ENCODE measurements at regions not wholly inside any gene's neighbourhood (a gene's known extent, or its start where the extent isn't known, plus 50 kb on each side); places are given as distances from the start of the nearest gene placed in this dataset.

DNA sequence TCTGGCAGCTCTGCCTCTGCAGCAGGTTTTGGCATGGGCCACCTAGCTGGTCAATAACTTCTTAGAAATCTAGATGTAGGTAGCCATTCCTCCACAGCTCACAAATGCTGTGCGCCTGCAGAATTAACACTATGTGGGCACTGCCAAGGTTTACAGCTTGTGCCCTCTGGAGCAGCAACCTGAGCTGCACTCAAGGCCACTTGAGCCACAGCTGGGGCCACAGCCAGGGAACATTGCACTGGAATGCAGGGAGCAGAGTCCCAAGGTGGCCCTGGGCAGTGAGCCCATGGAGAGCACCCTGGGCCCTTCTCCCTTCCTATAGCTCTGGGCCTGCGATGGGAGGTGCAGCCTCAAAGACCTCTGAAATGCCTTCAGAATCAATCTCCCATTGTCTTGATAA is 365.3 kb downstream of the SATB2 start:
- no peaks in the 10 kb centered on the region for H3K9me3 Mint-ChIP-seq (ENCODE audit: unreplicated experiment)

DNA sequence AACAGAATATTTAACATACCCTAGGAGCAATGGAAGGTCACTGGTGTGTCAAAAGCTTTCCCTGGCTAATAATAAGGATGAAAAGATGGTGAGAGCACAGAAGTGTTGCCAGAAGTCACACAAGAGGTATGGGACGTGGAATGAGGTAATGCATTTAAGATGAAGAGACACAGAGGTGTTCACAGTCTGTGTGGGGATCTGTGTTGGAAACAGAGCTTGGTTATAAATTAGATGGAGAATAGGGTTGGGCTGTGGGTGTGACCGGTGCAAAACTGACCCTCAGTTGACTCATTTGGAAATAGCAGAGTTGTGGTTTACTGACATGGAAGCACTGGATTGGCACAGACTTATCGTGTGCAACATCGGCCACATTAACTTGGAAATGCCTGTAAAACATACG is 372.5 kb downstream of the SATB2 start:
- Mint-ChIP-seq H3K4me3 (ENCODE audit: unreplicated experiment) (no peak overlapping the region), H3K36me3 (ENCODE audit: unreplicated experiment) (no peaks in the 10 kb centered on the region), H3K9me3 (ENCODE audit: unreplicated experiment) (no peaks in the 10 kb centered on the region), H3K27ac (ENCODE audit: unreplicated experiment) (no peak overlapping the region), H3K4me1 (ENCODE audit: unreplicated experiment) (no peaks in the 10 kb centered on the region), H3K27me3 (ENCODE audit: unreplicated experiment) (no peaks in the 10 kb centered on the region)
- no peak for DNase-seq (ENCODE audit: extremely low spot score, unreplicated experiment)
- TF ChIP-seq, protein P1, sequence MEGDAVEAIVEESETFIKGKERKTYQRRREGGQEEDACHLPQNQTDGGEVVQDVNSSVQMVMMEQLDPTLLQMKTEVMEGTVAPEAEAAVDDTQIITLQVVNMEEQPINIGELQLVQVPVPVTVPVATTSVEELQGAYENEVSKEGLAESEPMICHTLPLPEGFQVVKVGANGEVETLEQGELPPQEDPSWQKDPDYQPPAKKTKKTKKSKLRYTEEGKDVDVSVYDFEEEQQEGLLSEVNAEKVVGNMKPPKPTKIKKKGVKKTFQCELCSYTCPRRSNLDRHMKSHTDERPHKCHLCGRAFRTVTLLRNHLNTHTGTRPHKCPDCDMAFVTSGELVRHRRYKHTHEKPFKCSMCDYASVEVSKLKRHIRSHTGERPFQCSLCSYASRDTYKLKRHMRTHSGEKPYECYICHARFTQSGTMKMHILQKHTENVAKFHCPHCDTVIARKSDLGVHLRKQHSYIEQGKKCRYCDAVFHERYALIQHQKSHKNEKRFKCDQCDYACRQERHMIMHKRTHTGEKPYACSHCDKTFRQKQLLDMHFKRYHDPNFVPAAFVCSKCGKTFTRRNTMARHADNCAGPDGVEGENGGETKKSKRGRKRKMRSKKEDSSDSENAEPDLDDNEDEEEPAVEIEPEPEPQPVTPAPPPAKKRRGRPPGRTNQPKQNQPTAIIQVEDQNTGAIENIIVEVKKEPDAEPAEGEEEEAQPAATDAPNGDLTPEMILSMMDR (IDR thresholded peaks at IDR 0.05) = no peak

More for the DNA sequence above, 365.3 kb downstream of the SATB2 start:
- H3K27me3 Mint-ChIP-seq (ENCODE audit: unreplicated experiment) = no peaks in the 10 kb centered on the region
- H3K27ac Mint-ChIP-seq (ENCODE audit: unreplicated experiment) = no peak overlapping the region
- no peak for DNase-seq (ENCODE audit: extremely low spot score, unreplicated experiment)
- H3K4me1 Mint-ChIP-seq (ENCODE audit: unreplicated experiment) = no peaks in the 10 kb centered on the region
- H3K36me3 Mint-ChIP-seq (ENCODE audit: unreplicated experiment) = no peaks in the 10 kb centered on the region
- no peak overlapping the region for H3K4me3 Mint-ChIP-seq (ENCODE audit: unreplicated experiment)
- TF ChIP-seq, protein P1 (IDR thresholded peaks at IDR 0.05) = no peak

DNA sequence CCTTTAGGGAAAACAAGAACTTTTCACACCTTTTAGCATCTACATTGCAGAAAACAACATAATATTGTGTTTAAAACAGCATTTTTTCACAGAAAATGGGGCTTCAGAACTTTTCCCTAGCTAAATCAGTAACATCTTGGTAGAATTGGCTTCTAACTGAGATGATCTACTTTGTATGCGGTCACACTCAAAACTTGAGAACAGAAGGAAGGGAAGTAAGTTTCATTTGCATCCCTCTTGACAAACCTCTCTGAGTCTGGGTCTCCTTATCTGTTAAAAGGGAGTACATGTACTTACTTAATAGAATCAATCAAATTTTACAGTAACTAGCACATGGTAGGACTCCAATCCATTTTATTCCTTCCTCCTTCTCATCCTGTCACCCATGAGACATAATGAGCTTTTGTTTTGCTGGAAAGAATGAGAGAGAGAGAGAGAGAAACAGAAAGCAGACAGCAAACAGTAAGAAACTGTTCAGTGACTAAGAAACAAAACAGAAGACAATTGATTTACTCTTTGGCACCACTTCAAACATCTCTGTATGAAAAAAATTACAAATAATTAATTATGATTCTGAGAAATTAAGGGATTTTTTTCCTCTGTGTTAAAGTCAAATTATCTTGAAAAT is 387.3 kb downstream of the SATB2 start:
- H3K9me3 Mint-ChIP-seq (ENCODE audit: unreplicated experiment) = no peaks in the 10 kb centered on the region
- no peak overlapping the region for H3K27ac Mint-ChIP-seq (ENCODE audit: unreplicated experiment)
- no peaks in the 10 kb centered on the region for H3K4me1 Mint-ChIP-seq (ENCODE audit: unreplicated experiment)
- no peak for DNase-seq (ENCODE audit: extremely low spot score, unreplicated experiment)
- TF ChIP-seq, protein P1 (IDR thresholded peaks at IDR 0.05) = no peak
- H3K4me3 Mint-ChIP-seq (ENCODE audit: unreplicated experiment) = no peak overlapping the region
- no peaks in the 10 kb centered on the region for H3K36me3 Mint-ChIP-seq (ENCODE audit: unreplicated experiment)
- no peaks in the 10 kb centered on the region for H3K27me3 Mint-ChIP-seq (ENCODE audit: unreplicated experiment)

DNA sequence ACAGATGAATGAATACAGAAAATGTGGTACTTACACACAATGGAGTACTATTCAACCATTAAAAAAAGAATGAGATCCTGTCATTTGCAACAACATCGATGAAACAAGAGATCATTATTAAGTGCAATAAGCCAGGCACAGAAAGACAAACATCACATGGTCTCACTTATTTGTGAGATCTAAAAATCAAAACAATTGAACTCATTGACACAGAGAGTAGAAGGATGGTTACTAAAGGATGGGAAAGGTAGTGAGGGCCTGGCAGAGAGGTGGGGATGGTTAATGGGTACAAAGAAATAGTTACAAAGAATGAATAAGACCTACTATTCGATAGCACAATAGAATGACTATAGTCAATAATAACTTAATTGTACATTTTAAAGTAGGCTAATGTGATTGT is 393.5 kb downstream of the SATB2 start:
- no peaks in the 10 kb centered on the region for H3K36me3 Mint-ChIP-seq (ENCODE audit: unreplicated experiment)
- H3K9me3 Mint-ChIP-seq (ENCODE audit: unreplicated experiment) = peaks cover 25% of the 10 kb centered on the region
- H3K27ac Mint-ChIP-seq (ENCODE audit: unreplicated experiment) = no peak overlapping the region
- no peak overlapping the region for H3K4me3 Mint-ChIP-seq (ENCODE audit: unreplicated experiment)
- H3K4me1 Mint-ChIP-seq (ENCODE audit: unreplicated experiment) = no peaks in the 10 kb centered on the region
- H3K27me3 Mint-ChIP-seq (ENCODE audit: unreplicated experiment) = no peaks in the 10 kb centered on the region
- TF ChIP-seq, protein P1 (IDR thresholded peaks at IDR 0.05) = no peak
- no peak for DNase-seq (ENCODE audit: extremely low spot score, unreplicated experiment)

DNA sequence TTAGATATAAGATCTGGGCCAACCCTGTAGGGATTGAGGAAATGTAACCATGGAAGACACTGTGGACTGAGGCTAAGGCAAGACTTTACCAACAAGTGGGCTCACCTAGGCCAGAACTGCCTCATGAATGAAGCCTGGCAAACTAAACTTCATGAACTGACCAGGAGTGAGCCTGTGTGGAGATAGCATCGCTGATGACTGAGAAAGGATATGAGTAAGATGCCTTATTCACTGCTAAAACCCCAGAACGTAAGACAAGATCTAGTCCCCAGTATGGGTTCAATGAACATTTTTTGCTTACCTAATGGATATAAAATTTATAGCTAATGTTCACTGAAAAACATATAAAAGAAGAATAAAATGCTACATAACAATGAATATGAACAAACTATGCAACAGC is 399.8 kb downstream of the SATB2 start:
- no peaks in the 10 kb centered on the region for H3K4me1 Mint-ChIP-seq (ENCODE audit: unreplicated experiment)
- no peaks in the 10 kb centered on the region for H3K36me3 Mint-ChIP-seq (ENCODE audit: unreplicated experiment)
- TF ChIP-seq, protein P1 (IDR thresholded peaks at IDR 0.05) = no peak
- no peaks in the 10 kb centered on the region for H3K27me3 Mint-ChIP-seq (ENCODE audit: unreplicated experiment)
- DNase-seq (ENCODE audit: extremely low spot score, unreplicated experiment) = no peak
- H3K9me3 Mint-ChIP-seq (ENCODE audit: unreplicated experiment) = peaks cover 18% of the 10 kb centered on the region
- no peak overlapping the region for H3K4me3 Mint-ChIP-seq (ENCODE audit: unreplicated experiment)
- H3K27ac Mint-ChIP-seq (ENCODE audit: unreplicated experiment) = no peak overlapping the region

All from osteocyte (in vitro differentiated cells).